Small intestine (tissue), 7 donors: ENCODE measurements at regions not wholly inside any gene's neighbourhood (a gene's known extent, or its start where the extent isn't known, plus 50 kb on each side); places are given as distances from the start of the nearest gene placed in this dataset.

Experiments used
- DNase-seq, 2 donors: peaks; one replicate each; pipeline versions ENCODE4 v3.0.0 to v3.0.0-alpha.2; 2013
- FAIRE-seq: peaks from 2 replicates; lab custom pipeline; 2012; peaks lifted over from hg19 to GRCh38; lab: Jason Lieb, UNC
- H3K27ac ChIP-seq, 3 donors: one replicate each; pipeline ENCODE4 v1.5.1; 2013; ENCODE audit warnings: low read length in 2 of 3, mild to moderate bottlenecking in 2 of 3, control low read depth in 1 of 3, inconsistent platforms in 1 of 3, low read depth in 1 of 3, moderate library complexity in 1 of 3
- H3K27me3 ChIP-seq, 3 donors: one replicate each; pipeline ENCODE4 v1.6.1; 2013; ENCODE audit warnings: low read length in 3 of 3, inconsistent platforms in 1 of 3; ENCODE audit not compliant: control insufficient read depth in 3 of 3, insufficient read depth in 3 of 3
- H3K36me3 ChIP-seq, 3 donors: one replicate each; pipeline ENCODE4 v1.6.1; 2013; ENCODE audit warnings: low read length in 3 of 3, inconsistent platforms in 1 of 3, low read depth in 1 of 3, mild to moderate bottlenecking in 1 of 3, moderate library complexity in 1 of 3; ENCODE audit not compliant: control insufficient read depth in 3 of 3, insufficient read depth in 2 of 3
- H3K4me1 ChIP-seq, 3 donors: one replicate each; pipeline ENCODE4 v1.6.1; 2013; ENCODE audit warnings: low read length in 2 of 3, inconsistent platforms in 1 of 3, low read depth in 1 of 3, mild to moderate bottlenecking in 1 of 3, moderate library complexity in 1 of 3; ENCODE audit not compliant: control insufficient read depth in 3 of 3, insufficient read depth in 2 of 3
- H3K4me3 ChIP-seq, 3 donors: one replicate each; pipeline ENCODE4 v1.5.1; 2013; ENCODE audit warnings: low read length in 3 of 3, control low read depth in 1 of 3, inconsistent platforms in 1 of 3, low read depth in 1 of 3, mild to moderate bottlenecking in 1 of 3, moderate library complexity in 1 of 3
- H3K9me3 ChIP-seq, 2 donors: one replicate each; pipeline ENCODE4 v1.6.1; 2013; ENCODE audit warnings: low read depth in 1 of 2, low read length in 1 of 2; ENCODE audit not compliant: control insufficient read depth in 2 of 2, insufficient read depth in 1 of 2
- whole genome bisulfite sequencing, 3 donors: extraction: QIAGEN DNeasy Blood & Tissue Kit; methylation state at CpG; one replicate each; pipeline ENCODE4 v1.1.7; 2013; 5-methylcytosine and 5-hydroxymethylcytosine counted together
- donor health status: healthy with polysubstance abuse.
- donor health status: control.
- donor health status: control.
- donor health status: Bipolar disorder and iron deficiency.
- donor health status: healthy.

DNA sequence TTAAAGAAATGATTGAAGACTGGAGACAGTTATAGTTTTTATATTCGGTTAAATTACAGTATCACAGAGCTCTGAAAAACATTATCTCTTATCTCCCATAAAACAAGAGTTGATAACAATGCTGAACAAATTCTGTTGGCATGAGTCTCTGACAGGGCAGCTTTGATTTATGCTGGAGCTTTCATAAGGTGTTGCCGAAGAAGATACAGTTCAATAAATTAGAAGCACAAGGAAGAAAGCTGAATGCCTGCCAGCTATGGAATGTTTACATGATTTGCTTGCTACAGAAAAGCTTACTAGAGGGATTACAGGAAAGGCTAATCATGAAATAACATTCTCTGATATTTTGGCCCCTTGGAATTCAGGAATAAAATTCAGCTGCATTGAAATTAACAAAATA lies 431.9 kb upstream of the GJE1 start:
- H3K9me3 ChIP-seq: no peaks in the 10 kb centered on the region
- H3K4me1 ChIP-seq: no peaks in the 10 kb centered on the region
- no peaks in the 10 kb centered on the region for H3K36me3 ChIP-seq
- WGBS, 3 donors: 17 to 48% (median 34%) methylated on average over 2 of the region's 2 CpGs
- DNase-seq (no peak), FAIRE-seq (no peak)
- no peak overlapping the region for H3K27ac ChIP-seq
- no peak overlapping the region for H3K4me3 ChIP-seq
- no peaks in the 10 kb centered on the region for H3K27me3 ChIP-seq

- H3K4me3 ChIP-seq: no peak overlapping the region
- no peaks in the 10 kb centered on the region for H3K36me3 ChIP-seq
- no peaks in the 10 kb centered on the region for H3K4me1 ChIP-seq
- 52 to 69% (median 64%) methylated on average over 2 of the region's 2 CpGs for WGBS, 3 donors
- H3K27me3 ChIP-seq: no peaks in the 10 kb centered on the region
- DNase-seq (no peak), FAIRE-seq (no peak)
- H3K9me3 ChIP-seq: no peaks in the 10 kb centered on the region
- no peak overlapping the region for H3K27ac ChIP-seq
Observed at GRCh38 chr6:141688916-141689315, 443.8 kb upstream of the GJE1 start.

DNA sequence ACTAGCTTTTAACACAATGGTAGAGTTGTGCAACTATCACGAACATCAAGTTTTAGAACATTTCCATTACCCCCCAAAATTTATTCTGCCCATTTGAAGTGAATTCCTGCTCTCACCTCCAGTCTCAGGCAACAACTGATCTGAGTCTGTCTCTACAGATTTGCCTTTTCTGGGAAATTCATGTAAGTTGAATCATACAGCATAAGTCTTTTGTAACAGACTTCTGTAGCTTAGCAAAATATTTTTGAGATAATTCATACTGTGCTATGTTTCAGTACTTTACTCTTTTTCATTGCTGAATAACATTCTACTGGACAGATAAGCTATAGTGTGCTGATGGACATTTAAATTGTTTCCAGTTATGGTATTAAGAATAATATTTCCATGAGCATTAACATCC lies 447.3 kb upstream of the GJE1 start:
- H3K36me3 ChIP-seq: no peaks in the 10 kb centered on the region
- WGBS, 3 donors: 3 to 67% (median 29%) methylated on average over 1 of the region's 1 CpG
- no peak overlapping the region for H3K4me3 ChIP-seq
- FAIRE-seq (no peak), DNase-seq (no peak)
- H3K4me1 ChIP-seq: no peaks in the 10 kb centered on the region
- H3K27ac ChIP-seq: no peak overlapping the region
- no peaks in the 10 kb centered on the region for H3K27me3 ChIP-seq
- no peaks in the 10 kb centered on the region for H3K9me3 ChIP-seq

GRCh38 chr6:141682391-141682790 lies 450.3 kb upstream of the GJE1 start:
- no peak overlapping the region for H3K4me3 ChIP-seq
- FAIRE-seq (no peak), DNase-seq (no peak)
- no peaks in the 10 kb centered on the region for H3K4me1 ChIP-seq
- H3K9me3 ChIP-seq: no peaks in the 10 kb centered on the region
- no peak overlapping the region for H3K27ac ChIP-seq
- H3K27me3 ChIP-seq: no peaks in the 10 kb centered on the region
- H3K36me3 ChIP-seq: no peaks in the 10 kb centered on the region

DNA sequence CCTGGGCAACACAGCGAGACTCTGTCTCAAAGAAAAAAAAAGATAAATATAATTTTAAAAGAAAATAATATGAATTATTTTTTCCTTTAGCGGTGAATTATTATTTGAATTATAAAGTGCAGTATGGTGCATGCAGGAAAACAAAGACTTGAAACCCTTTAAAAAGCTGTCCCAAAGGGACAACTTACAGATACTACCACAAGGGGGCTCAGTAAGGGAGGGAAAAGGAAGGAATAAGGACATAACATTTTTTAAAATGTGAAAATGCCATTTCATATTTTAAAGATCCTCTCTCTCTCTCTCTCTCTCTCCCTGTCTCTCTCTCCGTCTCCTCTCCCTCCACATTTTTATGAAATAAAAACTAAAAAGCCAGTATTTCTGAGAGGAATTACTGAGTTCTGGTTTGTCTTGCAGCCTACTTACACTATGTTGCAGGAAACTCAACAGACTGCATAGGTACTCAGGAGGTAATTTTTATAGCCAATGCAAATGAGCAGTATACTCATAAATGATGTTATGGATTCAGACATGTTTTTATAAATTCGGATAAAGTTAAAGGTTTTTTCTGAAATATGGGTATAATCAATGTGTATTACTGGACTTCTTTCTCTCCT lies 455.0 kb upstream of the GJE1 start:
- FAIRE-seq (no peak), DNase-seq (peak; percentile 6 to 11)
- H3K4me3 ChIP-seq: no peak overlapping the region
- no peaks in the 10 kb centered on the region for H3K4me1 ChIP-seq
- no peak overlapping the region for H3K27ac ChIP-seq
- H3K27me3 ChIP-seq: no peaks in the 10 kb centered on the region
- H3K36me3 ChIP-seq: no peaks in the 10 kb centered on the region
- H3K9me3 ChIP-seq: no peaks in the 10 kb centered on the region
- WGBS, 3 donors: 44 to 61% (median 55%) methylated on average over 4 of the region's 4 CpGs

DNA sequence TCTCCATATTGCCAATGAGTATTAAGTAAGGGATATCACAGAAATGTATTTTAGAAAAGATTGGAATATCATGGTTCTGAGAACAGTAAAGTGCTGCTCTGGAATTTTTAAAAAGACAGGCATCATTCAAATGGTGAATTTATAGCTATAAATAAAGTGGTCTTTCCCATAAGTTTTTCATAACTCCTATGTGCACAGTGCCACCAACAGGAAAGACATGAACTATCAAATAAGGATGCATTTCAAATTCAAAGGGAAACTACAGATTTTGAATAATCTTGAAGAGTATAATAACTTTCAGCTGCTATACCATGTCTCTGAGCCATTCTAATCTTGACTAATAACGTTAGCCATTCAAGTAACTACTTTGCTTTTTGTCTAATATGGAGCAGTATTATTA lies 456.8 kb upstream of the GJE1 start:
- FAIRE-seq (no peak), DNase-seq (no peak)
- H3K4me3 ChIP-seq: no peak overlapping the region
- no peaks in the 10 kb centered on the region for H3K9me3 ChIP-seq
- no peaks in the 10 kb centered on the region for H3K4me1 ChIP-seq
- no peak overlapping the region for H3K27ac ChIP-seq
- no peaks in the 10 kb centered on the region for H3K27me3 ChIP-seq
- no peaks in the 10 kb centered on the region for H3K36me3 ChIP-seq
- WGBS, 3 donors: 44 to 48% (median 46%) methylated on average over 1 of the region's 1 CpG

GRCh38 chr6:141669141-141669540 lies 463.6 kb upstream of the GJE1 start:
- Histone ChIP-seq H3K9me3 (no peaks in the 10 kb centered on the region), H3K27ac (no peak overlapping the region), H3K36me3 (no peaks in the 10 kb centered on the region), H3K27me3 (no peaks in the 10 kb centered on the region), H3K4me1 (no peaks in the 10 kb centered on the region), H3K4me3 (no peak overlapping the region)
- FAIRE-seq (no peak), DNase-seq (no peak)
- 79 to 90% (median 86%) methylated on average over 7 of the region's 7 CpGs for WGBS, 3 donors

DNA sequence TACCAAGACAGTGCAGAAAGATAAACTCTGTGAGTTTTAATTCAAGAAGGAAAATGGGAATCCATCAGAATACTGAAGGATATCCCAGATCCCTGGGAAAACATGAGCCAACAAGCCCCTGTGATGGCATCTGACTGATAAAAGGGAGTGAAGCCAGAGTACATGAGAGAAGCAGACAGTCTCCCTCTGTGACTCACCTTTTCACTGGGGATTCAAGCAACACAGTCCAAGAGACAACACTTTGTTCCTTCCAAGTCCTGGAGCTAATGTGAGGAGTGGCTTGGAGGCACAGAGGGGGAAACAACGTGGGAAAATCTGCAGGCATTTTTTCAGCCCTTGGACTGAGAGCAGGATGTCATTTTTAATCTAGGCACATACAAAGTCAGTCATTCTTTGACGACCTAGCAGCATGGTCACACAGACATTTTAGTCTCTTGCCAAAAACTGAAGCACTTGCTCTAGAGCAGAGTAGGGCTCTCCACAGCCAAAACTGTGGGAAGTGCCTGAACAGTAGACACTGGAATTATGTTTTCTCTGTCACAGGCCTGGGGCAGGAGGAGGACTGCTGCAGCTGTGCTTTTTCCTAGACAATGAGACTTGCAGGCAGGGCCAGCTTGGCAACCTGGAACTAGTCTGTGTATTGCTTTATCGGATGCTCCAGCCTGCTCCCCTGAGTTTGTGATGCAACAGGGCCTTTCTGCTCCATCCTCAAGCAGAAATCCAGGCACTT lies 465.0 kb upstream of the GJE1 start:
- DNase-seq (no peak), FAIRE-seq (no peak)

DNA sequence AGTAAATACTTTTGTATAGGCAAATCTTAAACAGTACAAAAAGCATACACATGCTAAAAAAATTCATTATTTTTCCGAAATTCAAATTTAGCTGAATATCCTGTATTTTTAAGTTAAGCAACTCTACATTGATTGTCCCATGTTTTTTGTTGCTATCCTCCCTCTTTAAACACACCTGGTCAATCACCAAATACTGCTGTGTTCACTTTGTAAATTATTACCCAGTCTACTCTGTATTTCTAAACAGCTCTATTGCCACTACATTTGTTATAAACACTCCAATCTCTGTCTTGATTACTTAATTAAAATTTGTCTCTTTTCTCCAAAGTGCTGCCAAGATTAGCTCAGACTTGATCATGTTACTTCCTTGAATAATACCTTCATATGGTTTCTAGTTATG lies 466.5 kb upstream of the GJE1 start:
- H3K36me3 ChIP-seq: no peaks in the 10 kb centered on the region
- DNase-seq: no peak
- H3K4me1 ChIP-seq: no peaks in the 10 kb centered on the region
- WGBS, 3 donors: 34 to 67% (median 53%) methylated on average over 1 of the region's 1 CpG
- no peak overlapping the region for H3K27ac ChIP-seq
- no peaks in the 10 kb centered on the region for H3K9me3 ChIP-seq
- H3K4me3 ChIP-seq: no peak overlapping the region
- no peak for FAIRE-seq
- H3K27me3 ChIP-seq: no peaks in the 10 kb centered on the region

More for the DNA sequence above, 465.0 kb upstream of the GJE1 start:
- WGBS, 3 donors: 38 to 46% (median 42%) methylated on average over 3 of the region's 3 CpGs
- no peaks in the 10 kb centered on the region for H3K9me3 ChIP-seq
- H3K27ac ChIP-seq: no peak overlapping the region
- H3K36me3 ChIP-seq: no peaks in the 10 kb centered on the region
- H3K4me3 ChIP-seq: no peak overlapping the region
- H3K4me1 ChIP-seq: no peaks in the 10 kb centered on the region
- H3K27me3 ChIP-seq: no peaks in the 10 kb centered on the region
